Gastroesophageal sphincter (tissue), 3 donors: ENCODE measurements at regions not wholly inside any gene's neighbourhood (a gene's known extent, or its start where the extent isn't known, plus 50 kb on each side); places are given as distances from the start of the nearest gene placed in this dataset.

Experiments used
- CTCF ChIP-seq, 4 experiments: fragments of 200-600 bp in 2 of 4; fragments of 450-650 bp in 2 of 4; sonication (generic) in 1 of 4; IDR thresholded peaks; one replicate each; pipeline ENCODE4 v1.5.1; 2017 to 2019; ENCODE audit warnings: antibody characterized with exemption in 4 of 4, mild to moderate bottlenecking in 2 of 4, moderate library complexity in 2 of 4
- EP300 ChIP-seq: sonication (generic); formaldehyde crosslinking; IDR thresholded peaks from one replicate; pipeline ENCODE4 v1.6.1; 2017; ENCODE audit warnings: antibody characterized with exemption, mild to moderate bottlenecking

DNA sequence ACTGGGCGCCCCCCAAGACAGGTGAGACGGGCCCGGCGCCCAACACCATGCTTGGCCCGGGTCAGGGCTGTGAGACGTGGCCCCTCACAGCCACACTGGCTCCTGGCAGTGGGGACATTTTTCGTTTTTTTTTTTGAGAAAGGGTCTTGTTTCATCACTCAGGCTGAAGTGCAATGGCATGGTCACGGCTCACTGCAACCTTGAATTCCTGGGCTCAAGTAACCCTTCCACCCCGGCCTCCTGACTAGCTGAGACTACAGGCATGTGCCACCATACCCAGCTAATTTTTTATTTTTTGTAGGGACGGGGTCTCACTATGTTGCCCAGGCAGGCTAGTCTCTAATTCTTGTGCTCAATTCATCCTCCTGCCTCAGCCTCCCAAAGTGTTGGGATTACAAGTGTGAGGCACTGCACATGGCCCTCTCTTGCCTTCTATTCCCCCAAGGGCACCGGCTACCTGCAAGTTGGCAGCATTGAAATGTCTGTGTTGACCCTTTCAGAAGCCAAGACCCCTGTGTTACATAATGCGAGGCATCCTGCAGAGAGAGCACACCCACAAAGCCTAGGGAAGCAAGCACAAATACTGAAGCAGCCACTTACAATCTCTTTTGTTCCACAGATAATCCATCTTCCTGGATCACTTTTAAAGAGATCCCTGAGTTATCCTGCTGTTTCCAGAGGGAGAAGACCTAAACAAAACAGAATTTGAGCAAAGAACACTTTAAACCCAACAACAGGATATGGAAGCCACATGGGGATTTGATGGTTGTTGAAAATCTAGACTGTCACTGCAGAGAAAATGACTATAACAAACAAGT lies 57.5 kb upstream of the SLC4A11 start:
- TF ChIP-seq CTCF (IDR thresholded peaks at IDR 0.05) (no peak), EP300 (no peak)
